Fibroblast of villous mesenchyme (primary cell): ENCODE measurements at regions not wholly inside any gene's neighbourhood (a gene's known extent, or its start where the extent isn't known, plus 50 kb on each side); places are given as distances from the start of the nearest gene placed in this dataset.
A peak's percentile ranks its signal among the peaks of the same experiment; 100 is the strongest.

Experiments
- DNase-seq: peaks from one replicate; pipeline ENCODE4 v3.0.0-alpha.2; 2010; ENCODE audit warnings: low read depth
- H3K4me3 ChIP-seq: 2 replicates; pipeline ENCODE4 v1.5.1; 2011; ENCODE audit warnings: low read depth, mild to moderate bottlenecking, low read length
- CTCF ChIP-seq: IDR thresholded peaks from 2 replicates; pipeline ENCODE4 v1.5.1; 2012; ENCODE audit warnings: low read depth, mild to moderate bottlenecking, low read length; ENCODE audit not compliant: insufficient read depth

GRCh38 chr13:40072663-40073120 lies 417.2 kb downstream of the COG6 start:
- no peak for DNase-seq
- H3K4me3 ChIP-seq, result no peak overlapping the region
- TF ChIP-seq CTCF, result no peak

DNA sequence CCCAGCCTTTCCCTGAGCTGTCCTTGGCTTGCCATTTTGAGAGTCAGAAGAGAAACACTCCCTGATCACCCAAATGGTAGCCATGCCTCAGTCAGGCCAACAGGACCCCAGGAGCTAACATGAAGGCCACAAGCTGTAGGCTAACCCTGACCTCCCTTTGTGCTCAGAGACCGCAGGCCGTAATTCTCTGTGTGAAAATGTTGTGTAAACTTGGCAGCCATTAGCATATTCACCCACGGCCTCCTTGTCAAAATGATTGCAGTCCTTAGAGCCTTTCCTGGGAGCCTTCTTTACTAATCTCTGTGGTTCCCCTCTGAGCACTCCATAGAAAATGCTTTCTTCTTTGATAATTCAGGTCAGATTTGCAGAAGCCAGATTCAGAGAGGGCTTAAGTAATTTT lies 418.9 kb downstream of the COG6 start:
- H3K4me3 ChIP-seq, result no peak overlapping the region
- DNase-seq, result peak; percentile 36
- TF ChIP-seq CTCF, result no peak

- no peak overlapping the region for H3K4me3 ChIP-seq
- TF ChIP-seq CTCF, result no peak
- DNase-seq, result no peak
Observed at GRCh38 chr13:40075281-40075680, 419.8 kb downstream of the COG6 start.

DNA sequence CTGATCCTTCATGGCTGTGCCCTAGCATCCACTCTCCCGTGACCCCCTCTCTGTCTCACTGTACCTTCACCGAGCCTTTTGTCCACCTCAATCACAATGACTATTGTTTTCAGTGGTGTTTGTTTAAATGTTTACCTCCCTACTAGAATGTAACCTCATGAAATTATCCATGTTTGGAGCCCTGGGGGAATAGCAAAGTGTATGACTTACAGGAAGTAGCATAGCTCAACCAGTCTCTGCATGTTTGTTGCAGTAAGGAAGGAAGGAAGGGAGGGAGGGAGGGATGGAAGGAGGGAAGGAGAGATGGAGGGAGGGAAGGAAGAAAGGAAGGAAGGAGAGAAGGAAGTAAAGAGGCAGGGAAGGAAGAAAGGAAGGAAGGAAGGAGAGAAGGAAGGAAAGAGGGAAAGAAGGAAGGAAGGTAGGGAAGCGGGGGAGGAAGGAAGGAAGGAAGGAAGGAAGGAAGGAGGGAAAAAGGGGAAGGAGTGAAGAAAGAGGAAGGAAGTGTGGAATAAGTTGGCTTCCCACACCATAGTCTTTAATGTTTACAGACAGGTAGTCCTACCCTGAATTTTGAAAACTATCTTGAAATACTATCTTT lies 421.4 kb downstream of the COG6 start:
- no peak for DNase-seq
- H3K4me3 ChIP-seq, result no peak overlapping the region
- TF ChIP-seq CTCF, result no peak

- no peak overlapping the region for H3K4me3 ChIP-seq
- no peak for DNase-seq
- TF ChIP-seq CTCF, result no peak
Observed at GRCh38 chr13:40077396-40078027, 422.1 kb downstream of the COG6 start.

- no peak for TF ChIP-seq CTCF
- no peak overlapping the region for H3K4me3 ChIP-seq
- no peak for DNase-seq
Observed at GRCh38 chr13:40079721-40080120, 424.3 kb downstream of the COG6 start.

- H3K4me3 ChIP-seq, result no peak overlapping the region
- no peak for DNase-seq
Observed at GRCh38 chr13:40080676-40081075, 425.2 kb downstream of the COG6 start.

More at GRCh38 chr13:40080676-40081075, 425.2 kb downstream of the COG6 start:
- TF ChIP-seq CTCF, result no peak
